Mucosa of rectum (tissue), 2 donors: ENCODE measurements at regions not wholly inside any gene's neighbourhood (a gene's known extent, or its start where the extent isn't known, plus 50 kb on each side); places are given as distances from the start of the nearest gene placed in this dataset.
"Not testable (repeated sequence)": the region's sequence is repeated elsewhere in the genome, so short reads cannot be mapped to it uniquely, and the experiment has no call there.

Experiments
- H3K27ac ChIP-seq, 2 donors: one replicate each; pipeline ENCODE4 v1.7.0; 2013; ENCODE audit warnings: inconsistent platforms in 2 of 2, low read depth in 2 of 2, low read length in 2 of 2
- H3K27me3 ChIP-seq, 2 donors: one replicate each; pipeline ENCODE4 v1.7.0; 2013; ENCODE audit warnings: low read length in 2 of 2; ENCODE audit not compliant: control insufficient read depth in 2 of 2, insufficient read depth in 2 of 2
- H3K36me3 ChIP-seq, 2 donors: one replicate each; pipeline ENCODE4 v1.7.0; 2013; ENCODE audit warnings: low read length in 2 of 2; ENCODE audit not compliant: control insufficient read depth in 2 of 2, insufficient read depth in 2 of 2
- H3K4me1 ChIP-seq, 2 donors: one replicate each; pipeline ENCODE4 v1.7.0; 2013; ENCODE audit warnings: low read length in 2 of 2, mild to moderate bottlenecking in 1 of 2; ENCODE audit not compliant: control insufficient read depth in 2 of 2, insufficient read depth in 2 of 2
- H3K4me3 ChIP-seq, 2 donors: one replicate each; pipeline ENCODE4 v1.7.0; 2013; ENCODE audit warnings: low read length in 2 of 2
- H3K9ac ChIP-seq, 2 donors: one replicate each; pipeline ENCODE4 v1.7.0; 2013; ENCODE audit warnings: low read length in 2 of 2, low read depth in 1 of 2, mild to moderate bottlenecking in 1 of 2
- H3K9me3 ChIP-seq, 2 donors: one replicate each; pipeline ENCODE4 v1.7.0; 2013; ENCODE audit warnings: low read length in 2 of 2; ENCODE audit not compliant: control insufficient read depth in 2 of 2
- donor health status: healthy.
- donor health status: Normal muscosa, but diverticular disease.

DNA sequence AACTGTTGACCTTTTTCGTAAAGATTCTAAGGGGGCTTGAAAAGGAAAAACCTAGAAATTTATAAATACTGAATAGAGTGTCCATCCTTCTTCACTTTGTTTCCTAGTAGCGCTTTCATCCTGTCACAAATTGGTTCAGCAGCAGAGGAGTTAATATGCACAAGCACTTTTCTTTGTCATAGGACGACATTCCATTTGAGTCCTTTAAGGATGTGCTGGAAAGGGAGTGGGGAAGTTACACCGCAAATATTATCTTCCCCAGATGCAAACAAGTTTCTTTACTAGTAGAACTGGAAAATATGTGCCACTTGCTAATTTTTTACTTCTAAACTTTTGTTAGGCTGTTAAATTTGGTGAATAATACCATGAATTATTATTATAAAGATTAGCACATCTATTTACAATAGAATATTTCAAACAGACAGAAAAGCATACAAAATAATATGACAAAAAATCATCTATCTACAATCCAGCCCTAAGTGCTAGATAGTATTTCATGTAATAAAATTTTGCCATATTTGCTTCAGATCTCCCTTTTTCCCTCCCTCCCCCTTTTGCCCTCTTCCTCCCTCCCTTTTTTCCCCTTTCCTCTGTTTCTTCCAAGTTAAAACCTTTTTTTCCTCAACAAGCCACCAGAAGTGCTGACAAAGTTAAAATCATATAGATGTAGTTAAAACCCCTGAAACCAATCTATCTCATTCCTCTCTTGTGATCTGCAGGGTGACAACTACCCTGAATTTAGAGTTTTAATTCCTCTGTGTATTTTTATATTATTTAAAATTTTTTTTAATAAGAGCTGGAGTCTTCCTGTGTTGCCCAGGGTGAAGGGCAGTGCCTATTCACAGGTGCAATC, 50.5 kb upstream of the MAP4K3 start:
- Histone ChIP-seq H3K4me1 (no peaks in the 10 kb centered on the region), H3K4me3 (no peak overlapping the region), H3K36me3 (no peaks in the 10 kb centered on the region), H3K9me3 (no peaks in the 10 kb centered on the region), H3K9ac (no peak overlapping the region), H3K27me3 (no peaks in the 10 kb centered on the region), H3K27ac (no peak overlapping the region)

DNA sequence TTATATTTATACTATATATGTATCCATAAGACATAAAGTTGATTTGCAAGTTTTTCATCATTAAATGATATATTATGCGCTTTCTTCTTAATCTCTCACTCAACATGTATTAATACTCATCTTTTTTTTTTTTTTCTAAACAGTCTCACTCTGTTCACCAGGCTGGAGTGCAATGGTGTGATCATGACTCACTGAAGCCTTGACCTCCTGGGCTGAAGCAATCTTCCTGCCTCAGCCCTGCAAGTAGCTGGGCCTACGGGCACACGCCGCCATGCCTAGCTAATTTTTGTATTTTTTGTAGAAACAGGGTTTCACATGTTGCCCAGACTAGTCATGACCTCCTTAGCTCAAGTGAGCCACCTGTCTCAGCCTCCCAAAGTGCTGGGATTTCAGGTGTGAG, 51.4 kb upstream of the MAP4K3 start:
- H3K36me3 ChIP-seq = no peaks in the 10 kb centered on the region
- no peak overlapping the region for H3K27ac ChIP-seq
- H3K27me3 ChIP-seq = no peaks in the 10 kb centered on the region
- no peaks in the 10 kb centered on the region for H3K4me1 ChIP-seq
- no peaks in the 10 kb centered on the region for H3K9me3 ChIP-seq
- no peak overlapping the region for H3K4me3 ChIP-seq
- H3K9ac ChIP-seq = no peak overlapping the region

GRCh38 chr2:39490586-39490985, 53.5 kb upstream of the MAP4K3 start:
- no peaks in the 10 kb centered on the region for H3K27me3 ChIP-seq
- H3K9ac ChIP-seq = no peak overlapping the region
- no peak overlapping the region for H3K4me3 ChIP-seq
- H3K9me3 ChIP-seq = no peaks in the 10 kb centered on the region
- H3K27ac ChIP-seq = no peak overlapping the region
- no peaks in the 10 kb centered on the region for H3K36me3 ChIP-seq
- H3K4me1 ChIP-seq = no peaks in the 10 kb centered on the region

DNA sequence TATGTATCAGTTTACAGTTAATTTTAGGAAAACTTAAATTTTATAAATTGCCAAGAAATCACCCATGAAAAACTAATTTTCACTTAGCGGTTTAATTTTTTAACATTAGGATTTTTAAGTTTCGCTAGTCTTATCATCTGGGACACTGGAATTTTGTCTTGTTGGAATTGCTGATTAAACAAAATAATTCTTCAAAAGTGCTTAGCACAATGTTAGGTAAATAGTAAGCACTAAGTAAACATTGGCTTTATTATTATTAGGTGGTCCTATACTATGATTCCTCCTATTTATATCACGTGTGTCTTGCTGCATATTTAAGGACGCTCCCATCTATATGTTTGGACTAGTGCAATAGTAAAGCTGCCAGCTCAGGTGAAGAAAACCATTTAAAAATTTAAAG, 54.6 kb upstream of the MAP4K3 start:
- H3K27ac ChIP-seq = peak overlapping the region in 1 of 2 donors; percentile 62
- H3K36me3 ChIP-seq = no peaks in the 10 kb centered on the region
- H3K4me1 ChIP-seq = no peaks in the 10 kb centered on the region

DNA sequence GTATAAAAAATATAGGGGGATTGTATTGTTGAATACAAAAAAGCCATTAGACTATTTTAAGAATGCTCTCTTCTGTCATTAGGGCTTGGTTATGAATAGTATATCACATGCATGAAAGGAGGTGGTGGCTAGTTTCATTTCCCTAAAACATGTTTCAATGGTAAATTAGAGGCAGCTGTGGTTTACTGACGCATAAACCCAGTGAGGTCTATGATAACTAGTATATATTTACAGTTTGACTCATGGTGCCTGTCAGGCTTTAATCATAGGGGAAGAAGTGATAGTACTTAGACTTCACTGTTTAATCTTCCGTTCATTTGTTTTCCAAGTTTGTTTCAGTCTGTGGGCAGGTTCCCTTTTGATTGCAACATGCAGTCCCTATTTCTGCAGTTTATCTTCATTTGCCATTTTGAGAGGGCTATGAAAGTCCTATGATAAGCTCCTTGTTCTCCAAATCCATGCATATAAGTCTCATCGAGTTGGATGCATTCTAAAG, 55.1 kb upstream of the MAP4K3 start:
- no peaks in the 10 kb centered on the region for H3K36me3 ChIP-seq
- H3K9me3 ChIP-seq = no peaks in the 10 kb centered on the region
- H3K4me1 ChIP-seq = no peaks in the 10 kb centered on the region
- no peaks in the 10 kb centered on the region for H3K27me3 ChIP-seq
- peak overlapping the region; percentile 62 for H3K27ac ChIP-seq
- no peak overlapping the region for H3K9ac ChIP-seq
- H3K4me3 ChIP-seq = no peak overlapping the region

More for the DNA sequence above, 54.6 kb upstream of the MAP4K3 start:
- Histone ChIP-seq H3K27me3 (no peaks in the 10 kb centered on the region), H3K9ac (no peak overlapping the region), H3K9me3 (no peaks in the 10 kb centered on the region), H3K4me3 (no peak overlapping the region)

- Histone ChIP-seq H3K9me3 (no peaks in the 10 kb centered on the region), H3K27ac (peak overlapping the region in 1 of 2 donors; percentile 62), H3K4me3 (no peak overlapping the region), H3K4me1 (no peaks in the 10 kb centered on the region), H3K9ac (no peak overlapping the region), H3K36me3 (no peaks in the 10 kb centered on the region), H3K27me3 (no peaks in the 10 kb centered on the region)
Measured at GRCh38 chr2:39492716-39493115, 55.6 kb upstream of the MAP4K3 start.

DNA sequence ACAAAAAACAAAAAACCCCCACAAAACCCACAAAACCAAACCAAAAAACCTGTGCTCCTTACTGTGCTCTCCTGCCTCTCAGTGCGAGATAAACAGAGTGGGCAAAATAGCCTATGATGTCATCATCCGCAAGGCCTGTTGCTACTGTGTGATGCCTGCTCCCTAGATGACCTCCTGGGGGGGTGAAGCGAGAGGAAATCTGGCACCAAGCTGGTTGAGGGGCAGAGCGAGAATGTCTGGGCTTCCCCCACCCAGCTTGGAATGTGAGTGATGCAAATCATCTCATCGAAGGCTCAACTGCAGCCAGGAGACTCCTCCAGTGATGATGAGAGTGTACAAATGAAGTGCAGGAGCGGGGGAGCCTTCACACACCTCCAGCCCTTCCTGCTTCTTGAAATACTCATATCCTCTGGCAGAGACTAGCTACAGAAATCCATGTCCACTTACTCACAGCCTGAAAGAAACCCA, 57.7 kb upstream of the MAP4K3 start:
- Histone ChIP-seq H3K4me3 (no peak overlapping the region), H3K27me3 (no peaks in the 10 kb centered on the region), H3K4me1 (peaks cover 0 to 5% of the 10 kb centered on the region in 2 donors), H3K27ac (no peak overlapping the region), H3K9ac (no peak overlapping the region), H3K9me3 (no peaks in the 10 kb centered on the region), H3K36me3 (no peaks in the 10 kb centered on the region)

DNA sequence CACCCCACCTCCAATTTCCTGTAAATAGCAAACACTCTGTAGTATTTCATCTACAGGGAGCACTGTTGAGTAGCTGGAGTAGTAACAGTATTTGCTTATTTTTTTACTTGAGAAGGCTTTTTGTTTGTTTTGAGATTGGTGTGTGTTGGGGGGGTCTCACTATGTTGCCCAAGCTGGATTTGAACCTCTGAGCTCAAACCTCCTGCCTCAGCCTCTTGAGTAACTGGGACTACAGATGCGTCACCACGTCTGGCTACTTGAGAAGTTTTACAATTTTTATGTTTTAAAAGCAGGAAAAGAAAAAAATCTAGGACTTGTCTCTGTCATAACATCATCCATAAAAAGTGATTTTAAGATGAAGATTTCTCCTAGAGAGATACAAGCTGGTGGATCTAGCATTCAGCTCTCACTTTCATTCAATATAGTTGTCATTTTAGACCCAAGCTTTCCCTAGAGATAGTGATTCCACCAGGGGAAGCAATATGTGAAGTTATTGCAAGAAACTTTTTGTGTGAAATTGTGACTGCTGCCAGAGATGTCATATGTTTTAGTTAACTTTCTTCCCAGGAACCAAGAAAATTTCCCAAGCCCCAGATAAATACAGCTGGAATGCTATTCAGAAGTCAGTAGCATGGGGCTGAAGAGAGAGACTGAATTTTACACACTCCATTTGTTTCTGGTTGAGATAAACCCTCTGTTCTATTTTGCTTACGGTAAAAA, 60.2 kb upstream of the MAP4K3 start:
- Histone ChIP-seq H3K4me1 (peaks cover 0 to 5% of the 10 kb centered on the region in 2 donors), H3K9ac (no peak overlapping the region), H3K27ac (peak overlapping the region in 1 of 2 donors; percentile 0), H3K36me3 (no peaks in the 10 kb centered on the region), H3K27me3 (no peaks in the 10 kb centered on the region), H3K4me3 (no peak overlapping the region), H3K9me3 (no peaks in the 10 kb centered on the region)

GRCh38 chr2:39498176-39498575, 61.1 kb upstream of the MAP4K3 start:
- not testable (repeated sequence) for H3K36me3 ChIP-seq, H3K27me3 ChIP-seq, H3K9me3 ChIP-seq, H3K4me1 ChIP-seq, H3K9ac ChIP-seq, H3K27ac ChIP-seq, H3K4me3 ChIP-seq

DNA sequence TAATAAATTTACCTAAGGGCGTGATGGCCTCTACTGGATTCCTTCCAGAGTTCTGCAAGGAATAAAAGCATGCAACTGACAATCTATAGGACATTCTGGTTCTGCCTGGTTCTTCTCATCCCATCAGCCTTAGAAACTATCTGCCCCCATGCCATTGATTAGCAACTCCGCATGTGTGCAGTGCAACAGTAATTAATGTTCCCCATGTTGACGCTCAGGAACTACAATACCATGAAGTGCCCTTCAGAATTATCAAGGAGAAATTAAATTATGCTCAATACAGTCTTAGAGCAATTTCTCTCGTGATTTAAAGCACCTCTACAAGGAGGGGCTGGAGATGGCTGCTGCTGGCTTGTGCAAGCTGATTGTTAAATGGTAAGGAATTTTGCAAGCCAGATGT, 61.7 kb upstream of the MAP4K3 start:
- Histone ChIP-seq H3K9ac (no peak overlapping the region), H3K27ac (no peak overlapping the region), H3K4me1 (peaks cover 0 to 5% of the 10 kb centered on the region in 2 donors)

More for the DNA sequence above, 61.7 kb upstream of the MAP4K3 start:
- Histone ChIP-seq H3K4me3 (no peak overlapping the region), H3K27me3 (no peaks in the 10 kb centered on the region), H3K36me3 (no peaks in the 10 kb centered on the region), H3K9me3 (no peaks in the 10 kb centered on the region)
